Activated naive CD4-positive, alpha-beta T cell treated with Interleukin-2 at 50 U/mL for 16 hours (primary cell): ENCODE measurements at regions not wholly inside any gene's neighbourhood (a gene's known extent, or its start where the extent isn't known, plus 50 kb on each side); places are given as distances from the start of the nearest gene placed in this dataset.

ENCODE experiments used
- DNase-seq: peaks from one replicate; pipeline ENCODE4 v3.0.0-alpha.2; 2020

- no peak for DNase-seq
Observed at GRCh38 chr15:46567968-46568367, 933.1 kb downstream of the SQOR start.

- no peak for DNase-seq
Observed at GRCh38 chr15:46569781-46570180, 935.0 kb downstream of the SQOR start.

DNA sequence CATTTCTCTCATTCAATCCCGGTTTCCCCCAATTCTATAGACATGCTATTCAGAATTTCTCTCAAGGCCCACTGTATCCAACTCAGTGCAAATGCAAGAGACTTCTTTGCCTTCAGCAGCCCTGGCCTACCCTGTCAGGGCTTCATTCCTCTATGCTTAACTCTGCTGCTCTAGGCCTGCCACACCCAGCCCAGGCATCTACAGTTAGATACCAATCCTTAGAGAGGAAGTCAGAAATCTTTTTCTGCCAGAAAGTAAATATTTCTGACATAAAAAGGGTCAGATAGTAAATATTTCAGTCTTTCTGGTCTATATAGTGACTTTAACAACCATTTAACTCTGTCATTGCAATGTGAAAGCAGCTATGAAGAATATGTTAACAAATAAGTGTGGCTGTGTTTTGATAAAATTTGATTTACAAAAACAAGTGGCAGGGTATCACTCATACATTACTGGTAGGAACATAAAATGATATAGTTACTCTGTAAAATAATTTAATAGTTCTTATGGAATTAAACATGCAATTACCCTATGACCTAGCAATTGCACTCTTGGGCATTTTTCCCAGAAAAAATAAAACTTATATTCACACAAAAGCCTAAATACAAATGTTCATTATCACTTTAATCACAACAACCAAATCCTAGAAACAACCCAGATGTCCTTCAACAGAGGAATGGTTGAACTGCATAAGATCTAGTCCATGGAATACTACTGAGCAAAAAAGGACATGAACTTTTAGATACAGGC is 942.0 kb downstream of the SQOR start:
- DNase-seq = no peak

GRCh38 chr15:46577767-46578166 is 942.9 kb downstream of the SQOR start:
- no peak for DNase-seq

DNA sequence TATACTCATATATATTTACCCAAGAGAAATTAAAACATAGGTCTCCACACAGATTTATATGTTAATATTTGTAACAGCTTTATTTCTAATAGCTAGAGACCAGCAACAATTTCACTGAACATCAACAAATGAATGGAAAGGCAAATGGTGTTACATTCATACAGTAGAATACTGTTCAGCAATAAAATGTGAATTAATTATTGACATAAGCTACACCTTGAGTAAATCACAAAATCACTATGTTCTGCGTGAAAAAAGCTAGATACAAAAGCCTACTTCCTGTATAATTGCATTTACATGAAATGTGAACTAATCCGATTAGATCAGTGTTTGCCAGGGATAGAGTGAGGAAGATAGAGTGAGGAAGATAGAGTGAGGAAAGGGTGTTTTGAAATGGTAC is 945.7 kb downstream of the SQOR start:
- no peak for DNase-seq

DNA sequence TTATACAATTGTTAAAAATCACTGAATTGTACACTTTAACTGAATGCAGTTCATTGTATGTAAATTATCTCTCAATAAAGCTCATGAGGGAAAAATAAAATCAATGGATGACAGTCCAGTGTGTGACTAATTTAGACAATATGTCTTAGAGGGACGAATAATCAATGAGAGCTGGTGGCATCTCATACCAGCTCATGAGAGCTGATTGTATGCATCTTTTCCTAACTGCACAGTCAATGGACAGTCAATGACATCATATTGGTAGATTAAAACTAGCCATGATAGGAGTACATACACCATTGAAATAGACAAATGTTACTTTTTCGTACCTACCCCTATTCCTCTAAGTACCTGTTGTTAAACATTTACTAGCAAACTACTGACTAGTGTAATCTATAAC is 946.1 kb downstream of the SQOR start:
- no peak for DNase-seq

DNA sequence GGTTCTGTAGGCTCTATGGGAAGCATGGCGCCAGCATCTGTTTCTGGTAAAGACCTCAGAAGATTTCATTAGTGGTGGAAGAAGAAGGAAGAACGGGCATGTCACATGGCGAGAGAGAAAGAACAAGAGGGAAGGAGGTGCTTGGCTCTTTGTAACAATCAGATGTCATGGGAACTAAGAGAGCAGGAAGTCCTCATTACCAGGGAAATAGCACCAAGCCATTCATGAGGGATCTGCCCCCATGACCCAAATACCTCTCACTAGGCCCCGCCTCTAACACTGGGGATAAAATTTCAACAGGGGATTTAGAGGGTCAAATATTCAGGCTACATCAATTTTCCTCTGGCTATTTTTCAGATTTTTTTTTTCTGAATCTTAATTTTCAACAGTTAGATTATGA is 954.3 kb downstream of the SQOR start:
- DNase-seq = no peak

DNA sequence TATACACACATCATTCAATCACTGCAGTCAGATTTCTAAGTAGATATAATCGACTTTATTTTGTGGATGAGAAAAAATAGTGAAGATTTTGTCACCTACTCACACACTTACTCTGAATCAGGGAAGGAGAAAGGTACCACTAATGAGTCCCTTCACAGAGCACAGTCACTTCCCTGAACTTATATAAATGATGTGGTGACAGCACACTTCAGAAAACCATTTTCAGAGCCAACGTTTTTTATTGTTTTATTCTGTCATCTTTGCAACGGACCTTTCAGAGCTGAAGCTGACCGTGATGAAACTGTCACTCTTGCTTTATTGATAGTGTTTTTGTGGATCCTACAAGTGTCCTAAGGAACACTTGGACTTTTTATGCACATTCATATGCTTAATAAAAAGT is 956.6 kb downstream of the SQOR start:
- no peak for DNase-seq

- DNase-seq = no peak
Observed at GRCh38 chr15:46595016-46595415, 960.2 kb downstream of the SQOR start.

DNA sequence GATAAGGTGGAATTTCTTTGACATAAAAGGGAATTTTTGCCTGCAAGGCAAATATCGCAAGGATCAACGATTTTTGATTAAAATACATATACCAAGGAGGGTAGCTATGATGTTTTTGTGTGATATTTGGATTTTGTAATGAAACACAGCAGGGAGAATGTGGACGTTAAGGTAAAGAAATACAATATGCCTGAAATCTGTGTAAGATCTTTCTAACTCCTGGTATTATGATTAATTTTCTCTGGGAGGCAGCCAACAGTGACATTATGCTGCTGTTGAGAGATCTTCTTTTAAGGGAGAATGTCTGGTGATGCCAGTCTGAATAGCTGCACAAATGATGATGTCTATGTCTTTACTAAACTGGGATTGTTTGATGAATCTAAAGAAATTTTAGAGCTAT is 972.2 kb downstream of the SQOR start:
- DNase-seq = no peak

DNA sequence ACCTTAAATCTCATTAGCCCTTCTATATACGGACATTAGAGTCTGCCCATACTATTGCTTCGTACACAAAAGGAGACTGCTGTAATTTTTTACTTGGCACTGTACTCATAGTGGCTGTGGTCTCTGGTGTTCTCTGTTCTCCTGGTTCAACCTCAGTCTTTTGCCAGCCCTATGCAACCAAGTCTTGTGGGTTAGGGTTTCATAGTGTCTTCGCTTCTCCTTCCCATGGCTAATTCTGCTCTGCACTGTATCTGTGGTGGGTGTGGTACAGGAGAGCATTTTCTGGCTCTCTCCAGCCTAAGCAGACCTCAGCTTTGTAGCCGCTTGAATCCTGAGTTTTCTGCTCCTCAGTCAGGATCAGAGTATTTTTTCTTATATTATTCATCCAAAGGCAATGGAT is 981.2 kb downstream of the SQOR start:
- no peak for DNase-seq

GRCh38 chr15:46617507-46617906 is 982.7 kb downstream of the SQOR start:
- DNase-seq = no peak

GRCh38 chr15:46618984-46619383 is 984.2 kb downstream of the SQOR start:
- no peak for DNase-seq

DNA sequence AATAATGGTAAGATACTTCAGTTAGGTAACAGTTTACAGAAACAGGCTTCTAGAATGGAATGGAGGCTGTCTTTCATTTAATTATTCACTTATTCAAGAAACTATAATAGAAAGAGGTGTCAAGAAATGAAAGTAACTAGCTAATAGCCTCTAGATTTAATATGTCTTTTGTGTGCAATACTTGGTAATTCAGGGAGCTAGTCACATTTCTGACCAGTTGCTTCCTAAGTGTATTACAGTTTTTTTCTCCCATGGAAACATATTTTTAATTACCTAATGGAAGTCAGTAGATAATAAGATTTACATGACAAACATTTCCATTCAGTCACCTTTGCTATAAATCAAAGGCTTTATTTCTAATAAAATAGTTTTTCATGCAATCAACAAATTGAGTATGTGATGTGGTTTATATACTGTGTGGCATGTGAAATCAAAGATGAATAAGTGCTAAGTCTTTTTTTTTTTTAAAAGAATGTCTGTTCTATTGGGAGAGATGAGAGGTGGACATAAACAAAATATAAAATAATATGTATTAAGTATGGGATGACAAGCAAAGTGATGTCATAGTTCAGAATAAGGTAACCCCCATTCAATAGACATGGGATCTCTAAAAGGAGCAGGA is 985.7 kb downstream of the SQOR start:
- no peak for DNase-seq

DNA sequence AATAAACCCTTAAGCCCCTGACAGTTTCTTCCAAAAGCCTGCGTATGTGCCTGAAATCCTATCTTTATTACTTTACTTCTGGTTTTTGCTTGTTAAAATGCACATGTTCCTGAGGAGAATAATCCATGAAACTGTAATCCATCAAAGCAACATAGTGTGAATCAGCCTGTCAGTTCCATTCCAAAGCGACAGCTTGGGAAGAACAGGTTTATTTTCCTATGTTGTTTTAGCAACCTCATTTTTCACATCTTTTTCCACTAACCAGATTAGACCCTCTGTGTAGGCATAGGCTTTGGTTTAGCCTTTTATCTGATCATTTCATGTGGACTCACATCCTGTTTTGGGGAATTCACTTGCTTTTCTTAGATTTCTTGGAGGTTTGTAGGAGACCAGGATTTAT is 988.0 kb downstream of the SQOR start:
- DNase-seq = no peak

DNA sequence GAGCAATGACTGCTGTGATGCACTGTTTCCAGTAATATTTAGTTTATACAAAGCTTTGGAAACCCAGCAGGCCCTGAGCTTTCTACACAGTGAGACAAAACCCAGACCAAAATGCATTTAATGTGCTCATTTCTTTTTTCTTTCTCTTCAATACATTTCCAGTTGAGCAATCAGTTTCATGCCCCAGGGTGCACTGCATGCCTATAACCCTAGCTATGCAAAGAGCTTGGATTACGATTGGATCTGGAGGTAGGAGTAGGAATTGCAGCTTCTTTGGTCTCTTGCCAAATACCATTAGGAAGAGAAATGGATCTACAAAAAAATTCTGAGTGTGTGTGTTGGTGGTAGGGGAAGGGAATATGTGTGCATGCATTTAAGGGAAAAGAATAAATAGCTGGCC is 1001.4 kb downstream of the SQOR start:
- DNase-seq = no peak

DNA sequence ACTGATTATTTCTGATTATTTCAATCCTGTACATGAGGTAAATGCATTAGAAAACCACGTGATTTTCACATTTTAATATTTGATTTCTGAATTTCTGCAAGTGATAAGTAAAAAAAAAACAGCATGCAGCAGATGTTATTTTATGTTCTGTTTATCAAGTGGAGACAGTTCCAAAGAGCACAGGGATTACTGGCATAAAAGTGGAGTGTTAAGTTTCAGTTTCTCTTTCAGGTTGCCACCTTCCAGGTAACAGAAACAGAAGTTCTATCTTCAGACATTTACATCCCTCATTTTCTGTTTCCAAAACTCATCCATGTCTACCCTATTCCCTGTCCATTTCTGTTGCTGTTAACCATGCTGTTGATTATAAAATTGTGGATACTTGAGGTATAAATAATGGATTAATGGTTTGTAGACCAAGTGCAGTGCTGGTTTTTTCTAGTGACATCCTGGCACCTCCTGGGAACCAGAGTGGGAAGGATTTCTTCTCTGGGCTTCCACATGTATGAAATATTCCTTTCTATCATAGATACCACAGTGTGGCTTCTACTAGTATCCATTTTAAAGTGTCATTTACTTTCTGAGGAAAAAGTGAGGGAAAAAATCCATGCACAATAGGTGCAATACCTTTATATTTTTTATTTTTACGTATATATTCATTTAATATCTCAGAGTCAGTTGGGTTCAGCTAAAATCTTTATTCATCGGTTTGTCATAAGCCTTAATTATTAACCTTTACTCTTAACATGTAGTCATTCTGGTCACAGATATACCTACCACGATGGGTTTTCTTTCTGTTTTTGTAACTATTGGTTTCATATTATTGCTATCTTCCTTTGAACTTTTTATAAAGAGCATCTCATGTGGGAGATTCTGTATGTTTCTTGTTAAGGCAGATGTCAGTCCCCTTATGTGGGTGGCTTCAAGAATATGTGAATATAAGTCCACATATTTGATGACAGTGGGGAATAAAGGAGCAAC is 1010.0 kb downstream of the SQOR start:
- DNase-seq = no peak

GRCh38 chr15:46646490-46646889 is 1011.7 kb downstream of the SQOR start:
- DNase-seq = no peak

DNA sequence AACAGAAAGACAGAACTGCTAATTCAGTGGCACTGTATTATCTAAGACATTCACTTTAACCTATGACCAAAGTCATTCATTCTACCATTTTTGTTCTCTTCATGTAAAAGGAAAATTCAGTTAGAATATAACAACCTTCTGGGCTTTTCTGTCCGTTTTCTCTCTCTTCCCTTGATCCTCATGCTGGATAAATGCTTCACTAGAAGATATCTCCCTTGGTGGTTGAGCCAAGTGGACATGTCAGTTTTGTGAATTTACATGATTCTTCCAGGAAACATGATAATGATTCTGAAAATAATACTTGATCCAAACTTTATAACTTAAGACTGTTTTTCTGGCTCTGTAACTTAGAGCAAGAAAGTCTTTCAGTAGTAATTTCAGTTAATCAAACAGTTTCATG is 1012.2 kb downstream of the SQOR start:
- DNase-seq = no peak

DNA sequence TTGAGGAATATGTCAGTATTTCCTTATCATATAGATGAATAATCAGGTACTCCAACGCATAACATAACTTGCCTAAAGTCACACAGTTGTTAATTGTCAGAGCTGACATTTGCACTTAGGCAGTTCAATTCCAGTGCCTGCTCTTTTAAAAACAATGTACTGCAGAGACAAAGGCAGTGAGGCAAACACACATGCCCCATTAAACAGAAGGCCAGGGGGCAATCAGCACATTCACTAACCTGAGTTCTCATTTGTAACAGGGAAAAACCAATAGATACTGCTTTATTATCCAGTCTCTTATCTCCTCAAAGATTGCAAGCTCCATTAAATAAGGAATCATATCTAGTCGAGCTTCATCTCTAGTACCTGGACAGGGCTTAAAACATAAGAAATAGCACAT is 1017.4 kb downstream of the SQOR start:
- DNase-seq = no peak

DNA sequence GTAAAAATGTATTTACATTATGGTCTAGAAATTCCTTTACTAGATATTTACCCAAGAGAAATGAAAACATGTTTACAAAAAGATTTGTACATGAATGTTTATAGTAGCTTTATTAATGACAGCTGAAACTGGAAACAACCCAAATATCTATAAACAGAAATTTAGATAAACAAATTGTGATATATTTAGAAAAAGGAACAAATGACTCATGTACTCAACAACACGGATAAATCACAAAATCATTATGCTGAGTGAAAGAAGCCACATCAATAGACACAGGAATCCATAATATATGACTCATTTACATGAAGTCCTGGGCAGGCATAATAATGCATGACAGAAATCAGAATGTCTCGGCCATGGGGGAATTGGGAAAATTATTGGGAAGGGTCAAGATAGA is 1020.2 kb downstream of the SQOR start:
- DNase-seq = no peak

- no peak for DNase-seq
Observed at GRCh38 chr15:46660096-46660842, 1025.4 kb downstream of the SQOR start.

DNA sequence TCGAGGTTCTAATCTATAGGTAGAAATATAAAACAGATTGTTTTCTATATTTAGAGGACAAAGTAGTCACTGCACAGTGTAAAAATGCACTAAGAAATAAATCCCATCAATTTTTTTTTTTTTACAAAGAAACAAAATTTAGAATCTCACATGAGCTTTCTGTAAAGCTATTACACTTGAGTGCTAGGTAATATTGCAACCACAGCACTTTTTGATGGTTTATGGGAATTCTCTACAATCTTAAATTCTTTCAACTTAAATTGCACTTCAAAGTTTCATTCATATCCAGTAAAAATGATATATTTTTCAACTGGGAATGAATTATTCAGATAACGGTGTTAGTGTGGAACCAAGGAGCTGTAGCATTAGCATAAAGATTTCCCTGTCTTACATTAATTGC is 1035.4 kb downstream of the SQOR start:
- DNase-seq = no peak
